H1 (cell line): ENCODE measurements at regions not wholly inside any gene's neighbourhood (a gene's known extent, or its start where the extent isn't known, plus 50 kb on each side); places are given as distances from the start of the nearest gene placed in this dataset.

ENCODE experiments used
- CTCF ChIA-PET: fragments of 300-600 bp; sonication (Branson Sonifier 250); formaldehyde crosslinking; loops from one replicate; lab custom pipeline; 2021; ENCODE audit not compliant: partially characterized antibody; lab: Charles Lee
- POLR2A ChIA-PET: fragments of 300-600 bp; sonication (Branson Sonifier 250); formaldehyde crosslinking; loops from one replicate; lab custom pipeline; 2021; ENCODE audit warnings: inconsistent platforms; ENCODE audit not compliant: partially characterized antibody; lab: Charles Lee
- DNase-seq, 2 experiments: peaks; one replicate each; pipeline versions ENCODE4 v3.0.0 to v3.0.0-alpha.2; 2010 to 2022; ENCODE audit warnings: low spot score in 2 of 2, low read depth in 1 of 2, mixed read lengths in 1 of 2
- FAIRE-seq: peaks from 2 replicates; lab custom pipeline; 2011; peaks lifted over from hg19 to GRCh38; lab: Jason Lieb, UNC
- H2AFZ ChIP-seq: 2 replicates; pipeline ENCODE4 v1.8.1; 2012; ENCODE audit warnings: low read length, inconsistent platforms
- H2AK5ac ChIP-seq: 2 replicates; pipeline ENCODE4 v1.6.1; 2013; ENCODE audit warnings: low read depth, low read length
- H2BK120ac ChIP-seq: replicated peaks from 2 replicates; pipeline ENCODE3; 2013; ENCODE audit warnings: low read depth, low read length, inconsistent platforms
- H2BK12ac ChIP-seq: 2 replicates; pipeline ENCODE4 v1.6.1; 2013; ENCODE audit warnings: low read depth, low read length
- H2BK15ac ChIP-seq: 2 replicates; pipeline ENCODE4 v1.6.1; 2013; ENCODE audit warnings: low read length
- H2BK20ac ChIP-seq: 2 replicates; pipeline ENCODE4 v1.6.1; 2013; ENCODE audit warnings: low read length
- H2BK5ac ChIP-seq: 2 replicates; pipeline ENCODE4 v1.6.1; 2013; ENCODE audit warnings: low read depth, low read length
- H3K14ac ChIP-seq: 2 replicates; pipeline ENCODE4 v1.6.1; 2013; ENCODE audit warnings: inconsistent platforms; ENCODE audit not compliant: insufficient read length
- H3K18ac ChIP-seq: 2 replicates; pipeline ENCODE4 v1.6.1; 2013; ENCODE audit warnings: low read length; ENCODE audit errors: extremely low read depth
- H3K23ac ChIP-seq: 2 replicates; pipeline ENCODE4 v1.6.1; 2013; ENCODE audit warnings: inconsistent platforms; ENCODE audit not compliant: insufficient read length
- H3K23me2 ChIP-seq: 2 replicates; pipeline ENCODE4 v1.6.1; 2013; ENCODE audit warnings: low read depth, low read length
- H3K27ac ChIP-seq: 2 replicates; pipeline ENCODE4 v1.6.1; 2011; ENCODE audit warnings: low read depth, low read length, inconsistent platforms
- H3K27me3 ChIP-seq, 4 experiments: replicated peaks in 1 of 4; 1 replicate in 1 of 4; 2 replicates in 3 of 4; pipeline versions ENCODE4 v1.6.1 to v1.8.1; 2011 to 2013; ENCODE audit warnings: low read length in 3 of 4, mild to moderate bottlenecking in 3 of 4, inconsistent platforms in 2 of 4, mixed read lengths in 2 of 4, moderate library complexity in 1 of 4; ENCODE audit not compliant: control insufficient read depth in 3 of 4, insufficient read depth in 3 of 4; ENCODE audit errors: extremely low read depth in 1 of 4
- H3K36me3 ChIP-seq, 4 experiments: 2 replicates each; pipeline versions ENCODE4 v1.6.1 to v1.8.1; 2011 to 2013; ENCODE audit warnings: mild to moderate bottlenecking in 4 of 4, low read length in 3 of 4, moderate library complexity in 2 of 4, control low read depth in 1 of 4, inconsistent platforms in 1 of 4; ENCODE audit not compliant: insufficient read depth in 4 of 4, control insufficient read depth in 2 of 4
- H3K4ac ChIP-seq: replicated peaks from 2 replicates; pipeline ENCODE3; 2013; ENCODE audit warnings: low read length, low read depth, mixed read lengths, inconsistent platforms; ENCODE audit not compliant: insufficient read length
- H3K4me1 ChIP-seq, 4 experiments: replicated peaks in 1 of 4; 1 replicate in 1 of 4; 2 replicates in 3 of 4; pipeline versions ENCODE4 v1.6.1 to v1.8.1; 2011 to 2013; ENCODE audit warnings: low read length in 3 of 4, inconsistent platforms in 2 of 4, mixed read lengths in 1 of 4; ENCODE audit not compliant: insufficient read depth in 4 of 4, control insufficient read depth in 3 of 4
- H3K4me2 ChIP-seq, 2 experiments: 2 replicates each; pipeline versions ENCODE4 v1.6.1 to v1.8.1; 2011 to 2013; ENCODE audit warnings: low read depth in 2 of 2, low read length in 2 of 2, control low read depth in 1 of 2, inconsistent platforms in 1 of 2, mild to moderate bottlenecking in 1 of 2; ENCODE audit not compliant: insufficient read depth in 1 of 2
- H3K4me3 ChIP-seq, 4 experiments: fragments of 200-600, 300-600 bp in 1 of 4; sonication (generic), shearing (Covaris generic), sonication (Bioruptor Twin) in 1 of 4; 2 replicates each; pipeline versions ENCODE4 v1.5.1 to v1.8.1; 2011 to 2016; ENCODE audit warnings: low read length in 4 of 4, low read depth in 3 of 4, control low read depth in 2 of 4, inconsistent platforms in 2 of 4, mild to moderate bottlenecking in 2 of 4, mixed read lengths in 1 of 4, moderate library complexity in 1 of 4; ENCODE audit not compliant: insufficient read depth in 2 of 4; ENCODE audit errors: extremely low read depth in 1 of 4
- H3K56ac ChIP-seq: replicated peaks from 2 replicates; pipeline ENCODE3; 2013; ENCODE audit warnings: low read depth, mild to moderate bottlenecking, mixed read lengths, low read length, inconsistent platforms; ENCODE audit not compliant: insufficient read length
- H3K79me1 ChIP-seq: 2 replicates; pipeline ENCODE4 v1.6.1; 2013; ENCODE audit warnings: low read depth, low read length, control low read depth
- H3K79me2 ChIP-seq, 2 experiments: 2 replicates each; pipeline versions ENCODE4 v1.6.1 to v1.8.1; 2012 to 2013; ENCODE audit warnings: low read length in 2 of 2, mild to moderate bottlenecking in 2 of 2, inconsistent platforms in 1 of 2; ENCODE audit not compliant: insufficient read depth in 2 of 2, control insufficient read depth in 1 of 2
- H3K9ac ChIP-seq, 4 experiments: replicated peaks in 1 of 4; 1 replicate in 1 of 4; 2 replicates in 3 of 4; pipeline versions ENCODE4 v1.6.1 to v1.8.1; 2011 to 2013; ENCODE audit warnings: low read depth in 3 of 4, low read length in 3 of 4, control low read depth in 2 of 4, mild to moderate bottlenecking in 2 of 4, moderate library complexity in 2 of 4, inconsistent platforms in 1 of 4; ENCODE audit errors: extremely low read depth in 1 of 4
- H3K9me3 ChIP-seq, 2 experiments: 2 replicates each; pipeline versions ENCODE4 v1.6.1 to v1.8.1; 2012 to 2013; ENCODE audit warnings: mild to moderate bottlenecking in 2 of 2, moderate library complexity in 2 of 2, control low read depth in 1 of 2, inconsistent platforms in 1 of 2, low read depth in 1 of 2, low read length in 1 of 2, mixed read lengths in 1 of 2; ENCODE audit not compliant: insufficient read depth in 2 of 2
- H4K20me1 ChIP-seq, 2 experiments: replicated peaks in 1 of 2; 2 replicates each; pipeline versions ENCODE3 to v1.8.1; 2011 to 2013; ENCODE audit warnings: inconsistent platforms in 2 of 2, low read length in 2 of 2, mild to moderate bottlenecking in 1 of 2; ENCODE audit not compliant: insufficient read depth in 2 of 2, control insufficient read depth in 1 of 2
- H4K5ac ChIP-seq: 2 replicates; pipeline ENCODE4 v1.6.1; 2013; ENCODE audit warnings: low read length, low read depth, mixed read lengths, inconsistent platforms; ENCODE audit not compliant: insufficient read length
- H4K8ac ChIP-seq: 2 replicates; pipeline ENCODE4 v1.8.0; 2013; ENCODE audit warnings: mild to moderate bottlenecking, moderate library complexity, low read length, inconsistent platforms; ENCODE audit not compliant: insufficient read depth; ENCODE audit errors: extremely low read depth
- H4K91ac ChIP-seq: replicated peaks from 2 replicates; pipeline ENCODE3; 2013; ENCODE audit warnings: low read length, mixed read lengths, inconsistent platforms; ENCODE audit not compliant: insufficient read length
- BRCA1 ChIP-seq: IDR thresholded peaks from 2 replicates; pipeline ENCODE4 v1.6.1; 2012; ENCODE audit warnings: low read depth, low read length, improper control_type of control experiment
- CHD1 ChIP-seq: IDR thresholded peaks from 2 replicates; pipeline ENCODE4 v1.6.1; 2012; ENCODE audit warnings: low read depth, low read length, improper control_type of control experiment
- CHD2 ChIP-seq: IDR thresholded peaks from 2 replicates; pipeline ENCODE4 v1.6.1; 2012; ENCODE audit warnings: low read length, improper control_type of control experiment
- EZH2 ChIP-seq: fragments of 200-600 bp; sonication (generic); IDR thresholded peaks from 2 replicates; pipeline ENCODE4 v1.7.1; 2012; ENCODE audit warnings: low read depth, mild to moderate bottlenecking, moderate library complexity, low read length, inconsistent platforms; ENCODE audit not compliant: severe bottlenecking
- SAP30 ChIP-seq: fragments of 300-600 bp; sonication (generic); IDR thresholded peaks from 2 replicates; pipeline ENCODE4 v1.7.1; 2012; ENCODE audit warnings: low read length, moderate library complexity, mild to moderate bottlenecking, inconsistent platforms; ENCODE audit not compliant: insufficient read depth, insufficient replicate concordance
- SRF ChIP-seq: IDR thresholded peaks from 2 replicates; pipeline ENCODE4 v1.6.1; 2011; ENCODE audit warnings: mild to moderate bottlenecking, low read depth, low read length, moderate library complexity
- WGBS, 2 experiments: shearing (Covaris generic) in 1 of 2; methylation state at CpG; one replicate each; pipeline versions ENCODE4 v1.1.6 to v1.1.7; 2013 to 2015; ENCODE audit warnings: low lambda C conversion rate in 2 of 2, mixed read lengths in 2 of 2, inconsistent platforms in 1 of 2, low coverage in 1 of 2, missing lambda C conversion rate in 1 of 2; ENCODE audit not compliant: insufficient replicate concordance in 2 of 2, insufficient coverage in 1 of 2, insufficient read length in 1 of 2; ENCODE audit errors: extremely low coverage in 1 of 2, missing lambda C conversion rate in 1 of 2; 5-methylcytosine and 5-hydroxymethylcytosine counted together
- TF ChIP-seq, protein P1 (sequence below): IDR thresholded peaks from 2 replicates; pipeline ENCODE4 v1.6.1; 2012; ENCODE audit warnings: inconsistent platforms
- TF ChIP-seq, protein P2 (sequence below): IDR thresholded peaks from 2 replicates; pipeline ENCODE4 v1.6.1; 2012; ENCODE audit warnings: inconsistent platforms

DNA sequence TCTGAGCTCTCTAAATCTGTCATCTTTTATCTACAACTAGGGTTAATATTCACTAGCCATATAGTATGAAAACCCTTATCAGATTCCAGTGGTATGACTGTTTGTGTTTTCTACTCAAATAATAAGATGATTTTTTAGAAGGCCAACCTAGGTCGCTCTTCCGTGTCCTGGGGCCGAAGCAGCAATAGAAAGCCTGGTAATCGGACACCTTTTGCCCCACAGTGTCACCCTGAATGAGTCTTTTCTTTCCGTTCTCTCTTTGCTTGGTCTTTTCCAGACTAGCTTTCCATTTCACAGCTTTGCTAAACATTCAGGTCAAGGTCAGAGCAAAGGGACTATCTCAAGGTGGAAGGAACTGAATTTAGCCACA lies 243.3 kb upstream of the ANKRD55 start:
- ChIA-PET CTCF (interaction anchor here (1.0 to 2.2 kb wide), 3 partner anchors 206 to 361 kb away, joined by 3 to 8 read pairs (median 4); no protein-coding TSS in a partner anchor), POLR2A (no interaction called here)
- H3K4me1 ChIP-seq: peaks cover 0 to 6% (median 2%) of the 10 kb centered on the region in 4 experiments; a peak in 3 of 7 replicates
- no peaks in the 10 kb centered on the region for H3K79me1 ChIP-seq
- no peak overlapping the region for H3K14ac ChIP-seq
- no peak overlapping the region for H2BK5ac ChIP-seq
- H2BK20ac ChIP-seq: no peak overlapping the region
- no peaks in the 10 kb centered on the region for H3K79me2 ChIP-seq
- no peak overlapping the region for H3K27ac ChIP-seq
- no peak overlapping the region for H3K18ac ChIP-seq
- H3K27me3 ChIP-seq: peaks cover 0 to 23% (median 11%) of the 10 kb centered on the region in 4 experiments; a peak in 6 of 7 replicates
- H4K91ac ChIP-seq: no peak overlapping the region
- no peak for FAIRE-seq
- H3K4me3 ChIP-seq: no peak overlapping the region
- H3K9ac ChIP-seq: no peak overlapping the region
- no peak overlapping the region for H3K56ac ChIP-seq
- no peak overlapping the region for H2BK120ac ChIP-seq
- peaks cover 6% of the 10 kb centered on the region; the same call in 1 of the 2 replicates for H3K23me2 ChIP-seq
- TF ChIP-seq BRCA1 (no peak), CHD1 (no peak), SRF (no peak), CHD2 (no peak), SAP30 (no peak), EZH2 (no peak)
- TF ChIP-seq, protein P1, sequence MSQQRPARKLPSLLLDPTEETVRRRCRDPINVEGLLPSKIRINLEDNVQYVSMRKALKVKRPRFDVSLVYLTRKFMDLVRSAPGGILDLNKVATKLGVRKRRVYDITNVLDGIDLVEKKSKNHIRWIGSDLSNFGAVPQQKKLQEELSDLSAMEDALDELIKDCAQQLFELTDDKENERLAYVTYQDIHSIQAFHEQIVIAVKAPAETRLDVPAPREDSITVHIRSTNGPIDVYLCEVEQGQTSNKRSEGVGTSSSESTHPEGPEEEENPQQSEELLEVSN: no peak
- TF ChIP-seq, protein P2, sequence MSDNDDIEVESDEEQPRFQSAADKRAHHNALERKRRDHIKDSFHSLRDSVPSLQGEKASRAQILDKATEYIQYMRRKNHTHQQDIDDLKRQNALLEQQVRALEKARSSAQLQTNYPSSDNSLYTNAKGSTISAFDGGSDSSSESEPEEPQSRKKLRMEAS: no peak
- H3K23ac ChIP-seq: no peak overlapping the region
- no peak overlapping the region for H2AK5ac ChIP-seq
- H2AFZ ChIP-seq: no peak overlapping the region
- no peak for DNase-seq
- no peak overlapping the region for H2BK15ac ChIP-seq
- no peak overlapping the region for H3K4ac ChIP-seq
- no peak overlapping the region for H3K4me2 ChIP-seq
- no peak overlapping the region for H4K5ac ChIP-seq
- WGBS, 2 experiments: 69% methylated on average over 5 of the region's 5 CpGs; no CpG with 5 or more reads in 1 of the 2 experiments
- no peaks in the 10 kb centered on the region for H3K36me3 ChIP-seq
- no peak overlapping the region for H4K8ac ChIP-seq
- H2BK12ac ChIP-seq: no peak overlapping the region
- H4K20me1 ChIP-seq: no peaks in the 10 kb centered on the region
- no peaks in the 10 kb centered on the region for H3K9me3 ChIP-seq
